ENCODE measurements at regions not wholly inside any gene's neighbourhood (a gene's known extent, or its start where the extent isn't known, plus 50 kb on each side); places are given as distances from the start of the nearest gene placed in this dataset.

- ChIA-PET CTCF (no interaction called here), POLR2A (ENCODE audit: low non-redundant PET) (no interaction called here)
- Histone ChIP-seq H3K27me3 (replicated peaks; ENCODE audit: insufficient read depth, low read depth, low read length, poor library complexity) (peaks cover 4% of the 10 kb centered on the region), H3K9me3 (ENCODE audit: low read depth, low read length, poor library complexity, severe bottlenecking) (no peaks in the 10 kb centered on the region), H3K4me3 (ENCODE audit: low read depth, low read length, poor library complexity, severe bottlenecking) (no peak overlapping the region), H3K4me1 (ENCODE audit: insufficient read depth, low read length, poor library complexity, severe bottlenecking) (no peaks in the 10 kb centered on the region), H3K36me3 (ENCODE audit: insufficient read depth, low read length, poor library complexity, severe bottlenecking) (no peaks in the 10 kb centered on the region), H3K27ac (ENCODE audit: low read depth, low read length, poor library complexity, severe bottlenecking) (no peak overlapping the region)
- TF ChIP-seq EZH2 (IDR thresholded peaks at IDR 0.05; ENCODE audit: borderline replicate concordance, low read depth, low read length, poor library complexity, severe bottlenecking) (no peak), CTCF (conservative IDR thresholded peaks at IDR 0.05; ENCODE audit: low read depth, low read length) (no peak)
- peak; percentile 10 for DNase-seq (ENCODE audit: low spot score)
- intact Hi-C loops (cut with micrococcal nuclease; ENCODE audit: unreplicated experiment): no loop called here
- BruUV-seq (replicated peaks): no TSS peak
These were observed 99.2 kb upstream of the MROH9 start for GRCh38 chr1:170836141-170836540.

- Histone ChIP-seq H3K9me3 (ENCODE audit: low read depth, low read length, poor library complexity, severe bottlenecking) (no peaks in the 10 kb centered on the region), H3K27me3 (replicated peaks; ENCODE audit: insufficient read depth, low read depth, low read length, poor library complexity) (peaks cover 4% of the 10 kb centered on the region), H3K27ac (ENCODE audit: low read depth, low read length, poor library complexity, severe bottlenecking) (no peak overlapping the region), H3K36me3 (ENCODE audit: insufficient read depth, low read length, poor library complexity, severe bottlenecking) (no peaks in the 10 kb centered on the region), H3K4me3 (ENCODE audit: low read depth, low read length, poor library complexity, severe bottlenecking) (no peak overlapping the region), H3K4me1 (ENCODE audit: insufficient read depth, low read length, poor library complexity, severe bottlenecking) (no peaks in the 10 kb centered on the region)
- BruUV-seq (replicated peaks): no TSS peak
- intact Hi-C loops (cut with micrococcal nuclease; ENCODE audit: unreplicated experiment): no loop called here
- TF ChIP-seq EZH2 (IDR thresholded peaks at IDR 0.05; ENCODE audit: borderline replicate concordance, low read depth, low read length, poor library complexity, severe bottlenecking) (no peak), CTCF (conservative IDR thresholded peaks at IDR 0.05; ENCODE audit: low read depth, low read length) (no peak)
- CTCF ChIA-PET: no interaction called here
- DNase-seq (ENCODE audit: low spot score): no peak
- POLR2A ChIA-PET (ENCODE audit: low non-redundant PET): no interaction called here
These were observed 95.0 kb upstream of the MROH9 start for GRCh38 chr1:170840371-170840770.

DNA sequence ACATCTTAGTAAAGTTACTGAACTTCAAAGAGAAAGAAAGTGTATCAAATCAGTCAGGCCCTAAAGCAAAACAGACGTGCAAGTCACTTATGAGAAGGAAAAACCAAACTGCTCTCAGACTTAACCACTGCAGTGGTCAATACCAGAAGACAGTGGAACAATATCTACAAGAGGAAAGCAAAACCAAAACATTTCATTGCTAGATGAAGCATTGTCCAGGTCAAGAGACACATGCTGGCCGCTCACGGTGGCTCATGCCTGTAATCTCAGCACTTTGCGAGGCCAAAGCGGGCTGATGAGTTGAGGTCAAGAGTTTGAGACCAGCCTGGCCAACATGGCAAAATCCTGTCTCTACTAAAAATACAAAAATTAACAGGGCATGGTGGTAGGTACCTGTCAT is 82.0 kb upstream of the MROH9 start:
- Histone ChIP-seq H3K36me3 (ENCODE audit: insufficient read depth, low read length, poor library complexity, severe bottlenecking) (no peaks in the 10 kb centered on the region), H3K27ac (ENCODE audit: low read depth, low read length, poor library complexity, severe bottlenecking) (no peak overlapping the region), H3K9me3 (ENCODE audit: low read depth, low read length, poor library complexity, severe bottlenecking) (no peaks in the 10 kb centered on the region), H3K4me3 (ENCODE audit: low read depth, low read length, poor library complexity, severe bottlenecking) (no peak overlapping the region), H3K27me3 (replicated peaks; ENCODE audit: insufficient read depth, low read depth, low read length, poor library complexity) (peaks cover 5% of the 10 kb centered on the region), H3K4me1 (ENCODE audit: insufficient read depth, low read length, poor library complexity, severe bottlenecking) (no peaks in the 10 kb centered on the region)
- intact Hi-C loops (cut with micrococcal nuclease; ENCODE audit: unreplicated experiment): no loop called here
- TF ChIP-seq EZH2 (IDR thresholded peaks at IDR 0.05; ENCODE audit: borderline replicate concordance, low read depth, low read length, poor library complexity, severe bottlenecking) (no peak), CTCF (conservative IDR thresholded peaks at IDR 0.05; ENCODE audit: low read depth, low read length) (no peak)
- no peak for DNase-seq (ENCODE audit: low spot score)
- BruUV-seq (replicated peaks): no TSS peak
- ChIA-PET CTCF (no interaction called here), POLR2A (ENCODE audit: low non-redundant PET) (no interaction called here)

Data from A673 (cell line).